ENCODE measurements at regions not wholly inside any gene's neighbourhood (a gene's known extent, or its start where the extent isn't known, plus 50 kb on each side); places are given as distances from the start of the nearest gene placed in this dataset.

DNA sequence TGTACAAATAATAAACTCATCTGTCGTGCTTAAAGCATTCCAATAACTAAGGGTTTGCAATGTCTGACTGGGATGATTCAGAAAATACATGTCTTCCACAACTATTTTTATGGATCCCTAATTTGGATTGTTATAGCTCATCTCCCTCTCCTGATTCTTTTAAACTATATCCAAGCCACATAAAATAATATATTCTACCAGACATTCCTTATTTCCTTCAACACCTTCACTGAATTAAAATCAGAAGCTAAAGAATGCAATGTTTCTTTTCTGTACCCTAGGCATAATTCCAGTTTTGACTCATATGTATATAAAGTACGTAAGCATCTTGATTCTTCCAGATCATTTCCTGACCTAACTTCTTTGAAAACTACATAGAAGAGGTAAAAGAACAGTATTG is 420.4 kb downstream of the EFNB2 start:
- no peak for TF ChIP-seq POLR2A (IDR thresholded peaks at IDR 0.05; ENCODE audit: extremely low read depth, insufficient read length)
- no peak for TF ChIP-seq MYC (IDR thresholded peaks at IDR 0.05; ENCODE audit: low read depth, low read length)
- TF ChIP-seq, protein P1, sequence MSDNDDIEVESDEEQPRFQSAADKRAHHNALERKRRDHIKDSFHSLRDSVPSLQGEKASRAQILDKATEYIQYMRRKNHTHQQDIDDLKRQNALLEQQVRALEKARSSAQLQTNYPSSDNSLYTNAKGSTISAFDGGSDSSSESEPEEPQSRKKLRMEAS (IDR thresholded peaks at IDR 0.05; ENCODE audit: low read depth, low read length) = no peak
- TF ChIP-seq, protein P2, sequence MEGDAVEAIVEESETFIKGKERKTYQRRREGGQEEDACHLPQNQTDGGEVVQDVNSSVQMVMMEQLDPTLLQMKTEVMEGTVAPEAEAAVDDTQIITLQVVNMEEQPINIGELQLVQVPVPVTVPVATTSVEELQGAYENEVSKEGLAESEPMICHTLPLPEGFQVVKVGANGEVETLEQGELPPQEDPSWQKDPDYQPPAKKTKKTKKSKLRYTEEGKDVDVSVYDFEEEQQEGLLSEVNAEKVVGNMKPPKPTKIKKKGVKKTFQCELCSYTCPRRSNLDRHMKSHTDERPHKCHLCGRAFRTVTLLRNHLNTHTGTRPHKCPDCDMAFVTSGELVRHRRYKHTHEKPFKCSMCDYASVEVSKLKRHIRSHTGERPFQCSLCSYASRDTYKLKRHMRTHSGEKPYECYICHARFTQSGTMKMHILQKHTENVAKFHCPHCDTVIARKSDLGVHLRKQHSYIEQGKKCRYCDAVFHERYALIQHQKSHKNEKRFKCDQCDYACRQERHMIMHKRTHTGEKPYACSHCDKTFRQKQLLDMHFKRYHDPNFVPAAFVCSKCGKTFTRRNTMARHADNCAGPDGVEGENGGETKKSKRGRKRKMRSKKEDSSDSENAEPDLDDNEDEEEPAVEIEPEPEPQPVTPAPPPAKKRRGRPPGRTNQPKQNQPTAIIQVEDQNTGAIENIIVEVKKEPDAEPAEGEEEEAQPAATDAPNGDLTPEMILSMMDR (IDR thresholded peaks at IDR 0.05; ENCODE audit: low read depth, low read length) = no peak
- no peak for DNase-seq (ENCODE audit: low read depth)
- no peak overlapping the region for H3K4me3 ChIP-seq (ENCODE audit: low read depth, low read length)

GRCh38 chr13:106113796-106114195 is 421.7 kb downstream of the EFNB2 start:
- H3K4me3 ChIP-seq (ENCODE audit: low read depth, low read length) = no peak overlapping the region
- no peak for DNase-seq (ENCODE audit: low read depth)
- TF ChIP-seq POLR2A (IDR thresholded peaks at IDR 0.05; ENCODE audit: extremely low read depth, insufficient read length) (no peak), MYC (IDR thresholded peaks at IDR 0.05; ENCODE audit: low read depth, low read length) (no peak)
- TF ChIP-seq, protein P1 (IDR thresholded peaks at IDR 0.05; ENCODE audit: low read depth, low read length) = no peak
- TF ChIP-seq, protein P2 (IDR thresholded peaks at IDR 0.05; ENCODE audit: low read depth, low read length) = no peak

DNA sequence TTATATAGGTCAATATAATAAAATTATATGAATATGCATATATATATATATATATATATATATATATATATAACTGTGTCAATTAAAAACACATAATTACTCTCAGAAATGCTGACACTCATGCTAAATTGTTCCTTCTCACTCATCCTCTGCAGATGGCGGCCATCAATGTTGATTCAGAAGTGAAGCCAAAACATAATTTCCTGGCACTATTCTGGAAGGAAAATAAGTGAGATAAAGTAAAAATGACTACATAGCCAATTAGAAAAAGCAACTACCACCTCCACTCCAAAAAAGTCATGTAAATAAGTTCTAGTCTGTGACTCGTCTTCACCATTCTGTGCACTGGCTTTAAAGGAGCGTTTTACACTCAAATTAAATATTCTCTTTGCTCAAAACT is 423.3 kb downstream of the EFNB2 start:
- TF ChIP-seq, protein P2 (IDR thresholded peaks at IDR 0.05; ENCODE audit: low read depth, low read length) = no peak
- H3K4me3 ChIP-seq (ENCODE audit: low read depth, low read length) = no peak overlapping the region
- DNase-seq (ENCODE audit: low read depth) = no peak

DNA sequence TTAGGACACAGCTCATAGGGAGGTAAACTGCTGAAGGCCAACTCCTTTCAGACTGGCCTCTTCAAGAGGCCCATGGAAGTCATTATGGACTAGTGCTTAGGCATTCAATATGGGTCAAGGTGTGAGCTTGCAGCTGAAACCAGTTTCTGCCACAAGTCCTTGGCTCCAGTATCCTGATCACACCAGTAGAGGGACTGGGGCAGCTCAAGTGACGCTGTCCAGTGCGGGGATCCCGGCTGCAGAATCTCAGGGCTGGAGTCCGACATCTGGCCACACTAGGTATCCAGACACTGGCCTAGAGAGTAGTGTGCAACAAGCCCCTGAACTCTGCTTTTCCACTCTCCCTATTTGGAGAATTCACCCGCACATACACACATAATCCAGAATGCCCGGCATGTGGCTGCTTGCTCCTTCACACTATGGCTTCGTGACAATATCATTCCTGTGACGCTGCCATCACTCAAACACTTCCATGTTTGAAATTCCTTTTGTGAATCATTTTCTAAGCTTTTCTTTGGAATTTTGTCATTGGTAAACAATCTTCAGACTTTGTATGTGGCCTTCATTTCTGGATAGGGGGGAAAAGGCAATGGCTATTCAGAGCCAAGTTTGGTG is 425.1 kb downstream of the EFNB2 start:
- no peak overlapping the region for H3K4me3 ChIP-seq (ENCODE audit: low read depth, low read length)
- no peak for DNase-seq (ENCODE audit: low read depth)
- TF ChIP-seq POLR2A (IDR thresholded peaks at IDR 0.05; ENCODE audit: extremely low read depth, insufficient read length) (no peak), MYC (IDR thresholded peaks at IDR 0.05; ENCODE audit: low read depth, low read length) (no peak)
- TF ChIP-seq, protein P2 (IDR thresholded peaks at IDR 0.05; ENCODE audit: low read depth, low read length) = no peak
- TF ChIP-seq, protein P1 (IDR thresholded peaks at IDR 0.05; ENCODE audit: low read depth, low read length) = no peak

DNA sequence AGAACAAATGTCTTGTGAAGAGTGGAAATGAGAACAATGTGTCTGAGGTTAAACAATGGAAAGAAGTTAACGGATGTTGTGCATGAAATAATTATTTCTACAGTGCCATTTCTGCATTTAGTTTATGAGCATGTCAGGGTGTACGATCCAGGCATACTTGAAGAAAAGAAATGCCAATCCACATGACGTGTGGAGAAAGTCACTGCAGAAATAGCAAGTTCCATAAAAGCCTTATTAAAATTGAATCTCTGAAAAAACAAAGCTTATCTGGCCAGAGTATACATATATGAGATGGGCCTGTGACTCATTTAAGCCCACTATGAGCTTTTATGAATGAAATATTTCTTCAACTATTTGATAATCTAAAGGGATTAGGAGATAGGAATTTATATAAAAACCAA is 426.1 kb downstream of the EFNB2 start:
- DNase-seq (ENCODE audit: low read depth) = no peak
- TF ChIP-seq POLR2A (IDR thresholded peaks at IDR 0.05; ENCODE audit: extremely low read depth, insufficient read length) (no peak), MYC (IDR thresholded peaks at IDR 0.05; ENCODE audit: low read depth, low read length) (no peak)
- TF ChIP-seq, protein P1 (IDR thresholded peaks at IDR 0.05; ENCODE audit: low read depth, low read length) = no peak
- TF ChIP-seq, protein P2 (IDR thresholded peaks at IDR 0.05; ENCODE audit: low read depth, low read length) = no peak
- H3K4me3 ChIP-seq (ENCODE audit: low read depth, low read length) = no peak overlapping the region

DNA sequence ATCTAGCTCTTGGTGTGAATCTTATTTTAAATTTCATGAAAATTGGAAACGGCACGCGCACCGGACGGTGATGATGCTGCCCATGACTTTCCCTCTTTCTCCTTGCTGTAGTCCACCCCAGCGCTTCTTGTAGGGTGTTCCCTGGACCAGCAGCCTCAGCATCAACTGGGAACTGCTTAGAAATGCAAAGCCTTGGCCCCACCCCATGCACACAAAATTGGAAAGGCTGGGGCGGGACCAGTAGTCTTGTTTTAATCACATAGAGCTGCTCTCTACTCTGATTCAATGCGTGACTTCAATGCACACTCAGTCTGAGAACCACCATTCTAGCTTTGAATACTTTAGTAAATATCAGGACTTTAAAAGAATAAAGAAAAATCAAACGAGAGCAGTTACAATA is 427.1 kb downstream of the EFNB2 start:
- TF ChIP-seq, protein P1 (IDR thresholded peaks at IDR 0.05; ENCODE audit: low read depth, low read length) = no peak
- TF ChIP-seq, protein P2 (IDR thresholded peaks at IDR 0.05; ENCODE audit: low read depth, low read length) = no peak
- TF ChIP-seq MYC (IDR thresholded peaks at IDR 0.05; ENCODE audit: low read depth, low read length) (no peak), POLR2A (IDR thresholded peaks at IDR 0.05; ENCODE audit: extremely low read depth, insufficient read length) (no peak)
- DNase-seq (ENCODE audit: low read depth) = no peak
- no peak overlapping the region for H3K4me3 ChIP-seq (ENCODE audit: low read depth, low read length)

Measured in NB4 (cell line).